IgD-negative memory B cell (primary cell): ENCODE measurements at regions not wholly inside any gene's neighbourhood (a gene's known extent, or its start where the extent isn't known, plus 50 kb on each side); places are given as distances from the start of the nearest gene placed in this dataset.
A peak's percentile ranks its signal among the peaks of the same experiment; 100 is the strongest.
"Not testable (repeated sequence)": the region's sequence is repeated elsewhere in the genome, so short reads cannot be mapped to it uniquely, and the experiment has no call there.

Source experiments
- H3K27ac Mint-ChIP-seq, 3 donors: one replicate each; pipeline ENCODE4 v1.8.0; 2020 to 2022; ENCODE audit warnings: mild to moderate bottlenecking in 3 of 3, mixed read lengths in 3 of 3, moderate library complexity in 1 of 3
- H3K27me3 Mint-ChIP-seq: one replicate; pipeline ENCODE4 v1.8.0; 2021; ENCODE audit warnings: mixed read lengths
- H3K36me3 Mint-ChIP-seq: one replicate; pipeline ENCODE4 v1.8.0; 2020; ENCODE audit warnings: mild to moderate bottlenecking, mixed read lengths
- H3K4me1 Mint-ChIP-seq, 3 donors: one replicate each; pipeline ENCODE4 v1.8.0; 2020 to 2022; ENCODE audit warnings: mixed read lengths in 3 of 3, mild to moderate bottlenecking in 1 of 3
- H3K4me3 Mint-ChIP-seq, 4 donors: one replicate each; pipeline ENCODE4 v1.8.0; 2020 to 2022; ENCODE audit warnings: mild to moderate bottlenecking in 4 of 4, mixed read lengths in 4 of 4, moderate library complexity in 3 of 4
- H3K9me3 Mint-ChIP-seq, 3 donors: one replicate each; pipeline ENCODE4 v1.8.0; 2020 to 2021; ENCODE audit warnings: mixed read lengths in 3 of 3, mild to moderate bottlenecking in 1 of 3

GRCh38 chr13:107801621-107802020 is 413.7 kb downstream of the LIG4 start:
- peaks cover 0 to 3% (median 2%) of the 10 kb centered on the region in 3 donors for H3K9me3 Mint-ChIP-seq
- H3K36me3 Mint-ChIP-seq = no peaks in the 10 kb centered on the region
- H3K4me3 Mint-ChIP-seq = no peak overlapping the region
- no peak overlapping the region for H3K27ac Mint-ChIP-seq
- H3K27me3 Mint-ChIP-seq = no peaks in the 10 kb centered on the region
- H3K4me1 Mint-ChIP-seq = peaks cover 0 to 2% (median 0%) of the 10 kb centered on the region in 3 donors

GRCh38 chr13:107799001-107799400 is 416.3 kb downstream of the LIG4 start:
- no peaks in the 10 kb centered on the region for H3K36me3 Mint-ChIP-seq
- no peak overlapping the region for H3K27ac Mint-ChIP-seq
- peaks cover 0 to 5% (median 4%) of the 10 kb centered on the region in 3 donors for H3K9me3 Mint-ChIP-seq
- H3K4me1 Mint-ChIP-seq = no peaks in the 10 kb centered on the region
- no peak overlapping the region for H3K4me3 Mint-ChIP-seq
- no peaks in the 10 kb centered on the region for H3K27me3 Mint-ChIP-seq

GRCh38 chr13:107790397-107790796 is 424.9 kb downstream of the LIG4 start:
- Mint-ChIP-seq H3K27ac (no peak overlapping the region), H3K27me3 (no peaks in the 10 kb centered on the region), H3K36me3 (no peaks in the 10 kb centered on the region), H3K9me3 (peaks cover 0 to 4% (median 4%) of the 10 kb centered on the region in 3 donors), H3K4me3 (no peak overlapping the region), H3K4me1 (no peaks in the 10 kb centered on the region)

- Mint-ChIP-seq H3K27ac (no peak overlapping the region), H3K9me3 (peaks cover 0 to 2% (median 1%) of the 10 kb centered on the region in 3 donors), H3K4me3 (no peak overlapping the region), H3K36me3 (no peaks in the 10 kb centered on the region), H3K4me1 (no peaks in the 10 kb centered on the region), H3K27me3 (no peaks in the 10 kb centered on the region)
Observed at GRCh38 chr13:107788464-107789165, 426.7 kb downstream of the LIG4 start.

GRCh38 chr13:107782646-107783045 is 432.7 kb downstream of the LIG4 start:
- not testable (repeated sequence) for H3K4me3 Mint-ChIP-seq, H3K27ac Mint-ChIP-seq, H3K27me3 Mint-ChIP-seq, H3K9me3 Mint-ChIP-seq, H3K36me3 Mint-ChIP-seq, H3K4me1 Mint-ChIP-seq

GRCh38 chr13:107778094-107778493 is 437.2 kb downstream of the LIG4 start:
- Mint-ChIP-seq H3K4me3 (no peak overlapping the region), H3K36me3 (no peaks in the 10 kb centered on the region), H3K4me1 (no peaks in the 10 kb centered on the region), H3K27me3 (no peaks in the 10 kb centered on the region), H3K9me3 (peaks cover 0 to 8% (median 4%) of the 10 kb centered on the region in 3 donors), H3K27ac (no peak overlapping the region)

GRCh38 chr13:107770541-107770940 is 444.8 kb downstream of the LIG4 start:
- no peak overlapping the region for H3K4me3 Mint-ChIP-seq
- no peaks in the 10 kb centered on the region for H3K36me3 Mint-ChIP-seq
- H3K4me1 Mint-ChIP-seq = no peaks in the 10 kb centered on the region
- H3K27me3 Mint-ChIP-seq = no peaks in the 10 kb centered on the region
- peaks cover 0 to 3% (median 0%) of the 10 kb centered on the region in 3 donors for H3K9me3 Mint-ChIP-seq
- H3K27ac Mint-ChIP-seq = no peak overlapping the region

- no peak overlapping the region for H3K27ac Mint-ChIP-seq
- no peaks in the 10 kb centered on the region for H3K4me1 Mint-ChIP-seq
- H3K36me3 Mint-ChIP-seq = no peaks in the 10 kb centered on the region
- H3K27me3 Mint-ChIP-seq = no peaks in the 10 kb centered on the region
- peaks cover 0 to 6% (median 0%) of the 10 kb centered on the region in 3 donors for H3K9me3 Mint-ChIP-seq
- H3K4me3 Mint-ChIP-seq = no peak overlapping the region
Observed at GRCh38 chr13:107767119-107767518, 448.2 kb downstream of the LIG4 start.

GRCh38 chr13:107765724-107766401 is 449.5 kb downstream of the LIG4 start:
- no peak overlapping the region for H3K27ac Mint-ChIP-seq
- H3K27me3 Mint-ChIP-seq = no peaks in the 10 kb centered on the region

GRCh38 chr13:107764046-107764445 is 451.3 kb downstream of the LIG4 start:
- H3K36me3 Mint-ChIP-seq = no peaks in the 10 kb centered on the region
- H3K27ac Mint-ChIP-seq = no peak overlapping the region
- H3K9me3 Mint-ChIP-seq = peaks cover 0 to 12% (median 2%) of the 10 kb centered on the region in 3 donors
- no peak overlapping the region for H3K4me3 Mint-ChIP-seq
- no peaks in the 10 kb centered on the region for H3K4me1 Mint-ChIP-seq
- H3K27me3 Mint-ChIP-seq = no peaks in the 10 kb centered on the region

More at GRCh38 chr13:107765724-107766401, 449.5 kb downstream of the LIG4 start:
- peaks cover 0 to 6% (median 0%) of the 10 kb centered on the region in 3 donors for H3K9me3 Mint-ChIP-seq
- H3K36me3 Mint-ChIP-seq = no peaks in the 10 kb centered on the region
- H3K4me1 Mint-ChIP-seq = no peaks in the 10 kb centered on the region
- H3K4me3 Mint-ChIP-seq = no peak overlapping the region

GRCh38 chr13:107753748-107754147 is 461.6 kb downstream of the LIG4 start:
- H3K9me3 Mint-ChIP-seq = peaks cover 3 to 4% (median 4%) of the 10 kb centered on the region in 3 donors
- peak overlapping the region in 1 of 4 donors; percentile 44 for H3K4me3 Mint-ChIP-seq
- H3K4me1 Mint-ChIP-seq = no peaks in the 10 kb centered on the region
- no peaks in the 10 kb centered on the region for H3K36me3 Mint-ChIP-seq
- no peaks in the 10 kb centered on the region for H3K27me3 Mint-ChIP-seq
- peak overlapping the region in 1 of 3 donors; percentile 44 for H3K27ac Mint-ChIP-seq

GRCh38 chr13:107753291-107753690 is 462.0 kb downstream of the LIG4 start:
- Mint-ChIP-seq H3K27ac (no peak overlapping the region), H3K4me3 (no peak overlapping the region), H3K4me1 (no peaks in the 10 kb centered on the region), H3K9me3 (peaks cover 3 to 4% (median 4%) of the 10 kb centered on the region in 3 donors), H3K27me3 (no peaks in the 10 kb centered on the region), H3K36me3 (no peaks in the 10 kb centered on the region)

- H3K27me3 Mint-ChIP-seq = no peaks in the 10 kb centered on the region
- no peaks in the 10 kb centered on the region for H3K36me3 Mint-ChIP-seq
- H3K27ac Mint-ChIP-seq = no peak overlapping the region
- no peak overlapping the region for H3K4me3 Mint-ChIP-seq
- no peaks in the 10 kb centered on the region for H3K4me1 Mint-ChIP-seq
- peaks cover 0 to 8% (median 3%) of the 10 kb centered on the region in 3 donors for H3K9me3 Mint-ChIP-seq
Observed at GRCh38 chr13:107743983-107744382, 471.4 kb downstream of the LIG4 start.

- Mint-ChIP-seq H3K27me3 (no peaks in the 10 kb centered on the region), H3K27ac (no peak overlapping the region), H3K36me3 (no peaks in the 10 kb centered on the region), H3K4me3 (no peak overlapping the region), H3K9me3 (peaks cover 0 to 8% (median 3%) of the 10 kb centered on the region in 3 donors), H3K4me1 (no peaks in the 10 kb centered on the region)
Observed at GRCh38 chr13:107743526-107743925, 471.8 kb downstream of the LIG4 start.

- Mint-ChIP-seq H3K36me3 (no peaks in the 10 kb centered on the region), H3K27ac (no peak overlapping the region), H3K4me1 (no peaks in the 10 kb centered on the region), H3K4me3 (no peak overlapping the region), H3K27me3 (no peaks in the 10 kb centered on the region), H3K9me3 (peaks cover 0 to 8% (median 3%) of the 10 kb centered on the region in 3 donors)
Observed at GRCh38 chr13:107743100-107743499, 472.2 kb downstream of the LIG4 start.

GRCh38 chr13:107742544-107742943 is 472.8 kb downstream of the LIG4 start:
- H3K36me3 Mint-ChIP-seq = no peaks in the 10 kb centered on the region
- H3K4me1 Mint-ChIP-seq = no peaks in the 10 kb centered on the region
- H3K9me3 Mint-ChIP-seq = peaks cover 0 to 8% (median 3%) of the 10 kb centered on the region in 3 donors
- H3K4me3 Mint-ChIP-seq = no peak overlapping the region
- no peaks in the 10 kb centered on the region for H3K27me3 Mint-ChIP-seq
- H3K27ac Mint-ChIP-seq = no peak overlapping the region
